ENCODE measurements at regions not wholly inside any gene's neighbourhood (a gene's known extent, or its start where the extent isn't known, plus 50 kb on each side); places are given as distances from the start of the nearest gene placed in this dataset.
A peak's percentile ranks its signal among the peaks of the same experiment; 100 is the strongest.
"Not testable (repeated sequence)": the region's sequence is repeated elsewhere in the genome, so short reads cannot be mapped to it uniquely, and the experiment has no call there.

DNA sequence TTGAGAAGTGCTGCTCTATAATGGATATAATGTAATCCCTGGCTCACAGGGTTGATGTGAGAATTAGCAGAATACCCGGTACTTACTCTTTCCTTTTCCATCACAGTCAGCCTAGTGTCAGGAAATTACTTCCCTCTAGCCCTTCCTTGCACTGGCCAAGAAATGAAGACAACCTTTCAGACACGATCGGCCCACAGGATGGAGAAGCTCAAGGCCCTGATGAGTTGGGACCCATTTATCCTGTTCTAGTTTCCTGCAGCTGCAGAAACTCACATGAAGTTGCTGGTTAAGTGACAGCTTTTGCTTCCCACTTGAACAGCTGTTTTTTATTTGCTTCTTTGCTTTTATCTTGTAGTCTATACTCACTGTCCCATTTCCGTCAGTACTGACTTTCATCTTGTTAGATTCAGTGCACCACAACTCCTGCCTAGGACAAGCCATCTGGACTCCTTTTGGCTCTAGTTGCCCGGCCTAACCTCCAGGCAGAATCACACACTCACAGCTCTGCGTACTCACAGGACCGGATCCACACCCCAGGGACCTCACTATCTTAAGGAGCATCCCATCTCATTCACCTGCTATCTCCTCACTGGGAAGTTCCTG, 325.1 kb upstream of the CHRNA7 start:
- not testable (repeated sequence) for DNase-seq

DNA sequence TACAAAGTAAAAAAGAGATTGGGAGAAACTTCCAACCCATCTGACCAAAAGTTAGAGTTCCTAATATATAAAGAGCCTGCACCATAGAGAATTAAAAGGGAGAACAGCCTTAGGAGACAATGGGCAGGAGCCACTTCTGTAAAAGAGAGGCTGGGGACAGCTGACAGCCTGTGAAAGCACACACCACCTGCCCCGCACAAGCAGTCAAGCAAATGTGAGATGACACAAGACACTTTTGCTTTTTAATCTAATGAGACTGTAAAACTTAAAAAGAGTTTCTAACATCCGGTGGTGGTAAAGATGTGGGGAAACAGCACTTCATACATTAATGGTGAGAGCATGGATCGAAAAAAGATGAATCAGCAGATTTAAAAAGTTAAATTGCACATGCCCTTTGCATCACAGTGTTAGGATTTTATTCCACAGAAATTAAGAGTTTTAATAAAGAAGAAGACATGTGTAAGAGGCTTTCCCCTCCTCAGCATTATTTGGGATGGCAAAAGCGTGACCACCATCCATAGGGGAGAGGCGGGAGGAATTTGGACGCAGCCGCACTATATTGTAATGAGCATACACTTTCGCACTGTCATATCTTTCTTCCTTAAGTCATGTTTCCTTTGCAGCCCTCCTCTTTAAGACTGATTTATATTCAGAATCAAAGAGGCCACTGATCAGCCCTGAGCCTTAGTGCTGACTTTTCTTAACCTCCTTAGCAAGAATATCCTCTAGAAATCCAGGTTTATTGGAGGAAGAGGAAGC, 322.2 kb upstream of the CHRNA7 start:
- not testable (repeated sequence) for DNase-seq

DNA sequence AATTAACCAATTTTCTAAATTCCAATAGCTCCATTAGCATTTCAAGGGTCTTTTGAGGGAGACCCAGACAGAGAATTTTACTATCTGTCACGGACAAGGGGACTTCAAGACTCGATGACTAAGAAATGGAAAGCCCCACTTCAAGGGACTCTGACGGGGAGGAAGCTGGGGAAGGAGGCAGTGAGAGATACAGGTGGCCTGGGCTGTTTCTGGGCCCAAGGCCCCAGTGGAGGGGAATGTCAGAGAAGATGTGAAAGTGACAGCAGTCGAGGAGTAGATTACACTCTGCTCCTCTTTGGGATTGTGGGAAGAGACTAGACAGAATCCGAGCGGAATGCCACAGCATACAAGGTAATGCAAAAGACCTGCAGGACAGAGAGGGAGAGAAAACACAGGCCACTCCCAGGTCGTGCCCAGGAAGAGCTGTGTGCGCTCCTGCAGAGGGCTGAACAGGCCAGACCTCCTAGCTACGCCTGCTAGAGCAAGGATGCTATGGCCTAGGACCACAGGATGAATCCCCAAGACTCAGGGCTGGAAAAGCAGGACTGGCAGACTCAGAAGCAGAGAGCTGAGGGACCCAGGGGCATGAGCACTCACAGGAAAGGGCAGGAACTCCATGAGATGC, 321.5 kb upstream of the CHRNA7 start:
- not testable (repeated sequence) for DNase-seq

DNA sequence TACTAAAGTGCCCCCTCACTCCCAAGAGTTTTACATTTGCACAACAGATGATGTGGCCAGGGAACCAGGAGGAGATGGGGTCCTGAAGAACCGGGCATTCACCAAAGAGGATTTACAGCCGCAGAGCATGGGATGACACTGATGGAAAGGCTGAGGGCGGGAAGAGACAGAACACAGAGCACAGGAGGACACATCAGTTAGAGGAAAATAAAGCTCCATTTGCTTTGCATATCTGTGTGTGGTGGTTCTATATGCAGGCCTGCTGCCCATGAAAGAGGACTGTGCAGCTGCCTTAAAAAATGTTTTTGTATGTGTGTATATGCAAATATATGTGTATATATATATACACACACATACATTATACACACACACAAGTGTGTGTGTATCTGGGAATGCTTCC, 320.8 kb upstream of the CHRNA7 start:
- DNase-seq: not testable (repeated sequence)

DNA sequence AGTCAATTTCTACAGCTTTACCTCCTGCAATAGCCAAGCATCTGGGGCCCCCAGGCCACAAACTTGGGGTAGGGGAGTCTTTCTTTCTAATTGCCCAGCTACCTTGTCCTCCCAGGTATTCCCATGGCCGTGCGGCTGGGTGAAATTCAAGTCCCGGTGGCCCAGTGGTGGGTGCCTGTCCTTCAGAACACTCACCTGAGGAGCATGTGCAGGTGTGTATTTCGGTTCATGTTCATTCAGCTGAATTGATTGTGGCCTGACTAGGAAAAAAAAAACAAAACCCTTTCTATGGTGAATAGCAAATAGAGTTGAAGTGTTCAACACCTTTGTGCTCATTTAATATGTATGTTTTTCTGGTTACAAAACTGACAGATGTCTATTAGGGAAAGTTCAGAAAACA, 319.5 kb upstream of the CHRNA7 start:
- not testable (repeated sequence) for DNase-seq

DNA sequence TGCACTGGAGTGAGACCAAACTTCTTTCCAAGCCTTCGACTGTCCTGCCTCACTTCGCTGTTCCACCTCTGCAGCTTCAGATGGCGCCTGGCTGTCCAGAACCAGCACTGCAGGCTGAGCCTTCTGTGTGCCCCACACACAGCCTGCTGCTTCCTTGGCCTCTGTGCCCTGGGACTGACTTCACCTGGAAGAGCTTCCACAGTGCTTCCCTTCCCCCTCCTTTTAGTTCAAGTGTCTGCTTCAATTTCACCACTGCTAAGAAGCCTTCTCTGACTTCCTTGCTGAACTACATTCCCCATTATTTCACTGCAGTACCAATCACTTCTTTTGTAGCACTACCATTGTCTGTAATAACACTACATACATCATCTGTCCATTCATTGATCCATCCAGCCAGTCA, 315.1 kb upstream of the CHRNA7 start:
- not testable (repeated sequence) for DNase-seq

DNA sequence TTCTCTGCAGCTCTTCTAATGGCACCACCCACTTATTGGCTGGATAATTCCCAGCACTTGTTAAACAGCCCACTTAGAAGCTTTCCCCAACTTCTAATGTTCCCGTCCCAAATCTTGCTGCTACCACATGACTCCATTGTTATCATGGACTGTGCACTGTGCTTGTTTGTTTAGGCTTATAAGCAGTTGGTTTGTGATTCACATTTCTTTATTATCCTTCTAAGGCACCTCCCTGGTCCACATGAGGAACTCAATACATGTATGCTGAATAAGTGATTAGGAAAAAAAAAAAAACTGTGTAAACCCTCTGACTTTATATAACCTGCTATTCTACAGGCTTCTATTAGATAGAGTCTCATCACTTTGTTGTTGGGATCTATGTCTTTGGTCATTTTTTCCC, 311.7 kb upstream of the CHRNA7 start:
- DNase-seq: not testable (repeated sequence)

DNA sequence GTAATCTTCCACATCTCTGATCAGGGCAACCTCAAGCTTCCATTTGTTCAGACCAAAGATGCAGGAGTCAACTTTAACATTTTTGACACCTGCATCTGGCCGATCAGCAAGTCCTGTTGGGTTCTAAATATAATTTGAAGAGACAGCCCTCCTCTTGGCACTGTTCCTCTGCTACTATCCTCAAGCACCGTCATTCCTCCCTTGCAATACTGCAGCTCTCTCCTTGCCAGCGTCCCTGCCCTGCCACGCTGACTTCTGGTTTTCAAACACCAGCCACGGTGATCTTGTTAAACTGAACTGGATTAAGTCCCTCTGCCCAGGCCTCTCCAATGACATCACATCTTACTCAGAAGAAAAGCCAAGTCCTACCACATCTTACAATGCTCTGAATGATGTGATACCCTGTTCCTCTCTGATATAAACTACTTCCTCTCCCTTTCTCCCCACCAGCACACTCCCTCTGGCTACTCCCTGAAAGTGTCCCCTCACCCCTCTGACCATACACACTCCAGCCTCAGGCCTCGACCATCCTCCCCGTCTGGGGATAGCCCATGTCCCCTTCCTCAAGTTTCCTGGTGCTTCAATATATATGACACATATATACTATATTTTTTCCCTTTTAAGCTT, 310.8 kb upstream of the CHRNA7 start:
- not testable (repeated sequence) for DNase-seq

DNA sequence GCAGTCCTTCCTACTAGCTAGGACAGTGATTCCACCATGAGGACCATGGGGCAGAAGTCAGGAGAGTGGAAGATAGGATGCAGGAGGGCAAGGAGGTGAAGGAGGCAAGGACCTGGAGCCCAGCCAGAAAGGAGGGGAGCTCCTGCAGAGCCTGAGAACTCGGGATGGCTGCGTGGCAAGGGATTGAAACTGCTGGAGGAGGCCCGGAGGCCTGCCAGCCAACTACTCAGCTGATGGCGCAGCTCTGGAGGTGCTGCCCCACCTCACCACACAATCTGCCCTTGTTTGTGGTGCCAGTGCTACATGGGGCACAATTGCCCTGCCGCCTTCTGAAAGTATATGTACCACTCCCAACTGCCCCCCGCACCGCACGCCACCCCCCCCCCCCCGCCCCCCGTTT, 307.3 kb upstream of the CHRNA7 start:
- not testable (repeated sequence) for DNase-seq

DNA sequence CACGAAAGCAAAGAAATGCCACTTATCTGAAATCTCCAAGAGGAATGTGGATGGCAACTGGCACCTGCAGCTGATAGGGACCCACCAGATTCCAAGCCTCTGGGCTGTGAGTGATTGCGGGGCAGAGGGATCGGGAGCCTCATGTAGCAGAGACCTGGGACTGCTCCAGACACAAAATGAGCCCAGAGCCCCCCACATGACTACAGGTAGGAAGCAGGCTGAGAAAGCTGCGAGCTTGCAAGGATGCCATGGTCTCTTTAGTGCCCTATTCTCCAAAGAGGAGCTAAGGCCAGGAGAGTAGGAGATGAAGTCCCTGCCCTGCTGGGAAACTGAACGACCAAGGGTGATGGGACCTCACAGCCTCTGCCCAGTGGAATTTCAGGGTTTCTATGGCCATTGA, 305.4 kb upstream of the CHRNA7 start:
- not testable (repeated sequence) for DNase-seq

DNA sequence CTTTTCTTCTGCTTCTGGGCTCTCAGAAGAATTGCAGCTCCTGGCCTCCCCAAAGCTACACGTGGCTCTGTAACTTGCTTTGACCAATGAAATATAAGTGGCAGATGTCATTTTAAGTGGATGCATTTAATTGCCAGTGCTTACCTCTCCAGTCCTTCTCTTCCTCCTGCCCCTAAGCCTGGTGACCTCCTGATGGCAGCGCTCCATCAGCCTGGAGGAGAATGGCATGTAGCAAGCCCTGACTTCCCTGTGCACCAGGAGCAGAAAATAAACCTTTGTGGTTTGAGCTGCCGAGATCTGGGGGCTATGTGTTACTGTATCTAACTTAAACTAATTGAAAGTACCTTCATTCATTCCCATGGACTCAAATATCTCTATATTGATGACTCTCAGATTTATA, 304.7 kb upstream of the CHRNA7 start:
- not testable (repeated sequence) for DNase-seq

DNA sequence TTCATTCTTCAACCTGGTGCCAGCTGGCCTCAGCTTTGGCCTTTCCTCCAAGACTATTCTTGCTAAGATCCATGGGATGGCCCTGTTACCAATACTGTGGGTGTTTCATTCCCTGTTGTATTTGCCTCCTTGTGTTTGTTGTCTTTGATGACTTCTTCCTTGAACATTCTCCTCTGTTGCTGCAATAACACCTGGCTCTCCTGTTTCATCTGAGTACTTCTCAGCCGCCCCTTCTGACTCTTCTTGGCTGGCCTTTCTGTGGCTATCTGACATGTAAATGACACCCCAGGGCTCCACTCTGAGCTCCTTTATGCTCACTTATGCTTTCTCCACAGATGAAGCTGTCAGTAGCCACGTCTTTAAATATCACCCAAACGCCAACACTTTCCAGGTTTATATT, 302.7 kb upstream of the CHRNA7 start:
- DNase-seq: no peak

DNA sequence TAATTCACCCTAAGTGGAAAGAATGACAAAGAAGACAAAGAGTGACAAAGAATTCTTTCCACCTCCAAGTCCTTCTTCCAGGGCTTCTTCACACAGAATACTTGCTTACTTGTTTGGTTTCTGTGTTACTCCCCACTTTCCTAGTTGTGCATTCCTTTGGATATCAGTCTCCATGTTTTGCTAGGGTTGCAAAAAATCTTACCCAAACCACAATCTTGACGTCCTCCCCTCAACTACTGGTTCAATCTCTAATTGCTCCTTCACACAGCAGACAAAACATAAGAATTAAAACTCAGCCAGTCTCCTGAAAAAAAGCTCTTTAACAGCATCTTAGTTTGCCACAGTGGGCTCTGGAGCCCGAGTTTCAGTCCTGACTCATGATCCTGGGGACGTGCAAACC, 297.6 kb upstream of the CHRNA7 start:
- no peak for DNase-seq

DNA sequence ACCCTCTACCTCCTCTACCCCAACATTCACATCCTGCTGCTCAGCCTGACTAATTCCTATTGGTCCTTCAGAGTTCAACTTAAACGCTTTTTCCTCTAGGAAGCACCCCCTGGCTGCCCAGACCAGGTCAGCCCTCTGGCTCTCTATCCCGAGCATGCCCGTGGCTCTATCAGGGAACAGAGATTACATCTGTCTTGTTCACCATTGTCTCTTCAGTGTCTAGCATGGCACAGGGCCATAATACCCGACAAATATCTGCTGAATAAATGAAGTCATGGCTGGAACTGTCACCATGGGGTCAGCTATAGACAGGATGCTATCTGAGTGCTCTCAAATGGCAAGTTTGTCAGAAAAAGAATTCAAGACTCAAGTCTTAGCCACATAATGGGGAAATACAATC, 296.9 kb upstream of the CHRNA7 start:
- no peak for DNase-seq

DNA sequence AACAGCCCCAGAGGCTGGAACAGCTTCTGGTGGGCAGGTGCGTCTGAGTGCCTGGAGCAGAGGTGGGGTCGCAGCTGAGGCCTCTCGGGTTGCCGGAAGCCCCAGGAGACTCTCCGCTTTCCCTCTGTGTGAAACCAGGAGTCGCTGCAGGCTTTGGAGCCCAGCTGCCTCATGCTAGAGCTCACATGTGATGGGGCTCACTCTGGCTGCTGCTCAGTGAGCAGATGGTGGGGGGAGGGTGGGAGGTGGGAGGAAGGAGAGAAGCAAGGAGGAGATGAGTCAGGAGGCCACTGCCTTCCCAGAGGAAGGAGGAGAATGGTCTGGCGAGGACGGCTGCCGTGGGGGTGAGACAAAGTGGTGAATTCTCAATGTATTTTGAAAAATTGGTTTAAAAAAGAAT, 290.1 kb upstream of the CHRNA7 start:
- DNase-seq: peak; percentile 86

DNA sequence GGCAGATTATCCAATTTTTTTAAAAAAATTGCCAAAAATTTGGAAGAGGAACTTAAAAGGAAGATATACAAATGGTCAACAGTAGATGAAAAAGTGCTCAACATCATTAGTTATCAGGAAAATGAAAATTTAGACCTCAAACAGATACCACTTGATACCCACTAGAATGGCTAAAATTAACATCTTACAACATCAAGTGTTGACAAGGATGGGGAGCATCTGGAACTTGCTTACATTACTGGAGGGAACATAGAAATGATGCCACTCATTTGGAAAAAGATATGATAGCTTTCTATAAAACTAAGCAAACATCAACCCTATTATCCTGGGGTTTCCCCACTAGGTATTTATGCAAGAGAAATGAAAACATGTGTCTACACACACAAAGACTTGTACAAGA, 284.5 kb upstream of the CHRNA7 start:
- DNase-seq: no peak

DNA sequence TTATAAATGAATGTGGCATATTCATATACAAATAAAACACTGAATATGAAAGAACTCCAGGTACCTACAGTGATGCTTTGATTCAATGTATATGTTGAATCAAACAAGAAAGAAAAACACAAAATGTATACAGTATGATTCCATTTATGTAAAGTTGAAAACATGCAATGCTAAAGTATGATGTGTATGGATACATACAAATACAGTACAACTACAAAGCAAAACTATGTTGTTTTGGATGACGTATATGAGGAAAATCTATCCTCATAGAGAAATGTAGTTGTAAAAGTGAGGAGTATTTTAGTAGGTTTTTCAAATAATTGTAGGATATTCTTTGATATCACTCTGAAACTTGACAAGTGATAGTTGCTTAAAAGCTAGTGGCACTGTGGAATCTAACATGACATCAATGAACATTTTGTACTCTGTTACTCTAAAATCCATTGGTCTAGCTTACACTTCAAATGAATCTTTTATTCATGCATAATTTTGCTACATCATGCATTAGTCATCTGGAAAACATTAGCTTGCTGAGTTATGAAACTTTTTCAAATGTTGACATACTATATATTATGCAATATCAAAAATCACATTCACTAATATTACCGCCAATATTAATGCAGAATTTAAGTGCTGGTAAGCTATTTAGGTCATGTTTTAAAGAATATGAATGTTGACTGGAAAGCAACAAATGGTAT, 278.1 kb upstream of the CHRNA7 start:
- DNase-seq: no peak

DNA sequence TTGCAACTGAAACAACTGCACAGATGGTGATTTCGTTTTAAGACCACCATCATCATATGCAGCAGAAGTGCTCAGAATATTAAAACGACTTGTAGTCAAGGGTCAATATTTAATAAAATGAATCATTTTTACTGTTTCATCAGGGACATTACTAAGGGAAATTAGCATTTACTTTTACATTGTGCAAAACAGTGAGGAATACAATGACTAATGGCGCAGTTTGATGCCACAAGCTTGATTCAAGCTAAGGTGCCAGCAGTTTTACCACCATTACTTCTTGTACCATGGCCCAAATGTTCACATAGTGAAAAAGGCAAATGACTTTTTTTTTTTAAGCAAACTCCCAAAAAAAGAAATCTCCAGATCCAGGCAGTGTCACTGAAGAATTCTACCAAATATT, 277.4 kb upstream of the CHRNA7 start:
- DNase-seq: no peak

DNA sequence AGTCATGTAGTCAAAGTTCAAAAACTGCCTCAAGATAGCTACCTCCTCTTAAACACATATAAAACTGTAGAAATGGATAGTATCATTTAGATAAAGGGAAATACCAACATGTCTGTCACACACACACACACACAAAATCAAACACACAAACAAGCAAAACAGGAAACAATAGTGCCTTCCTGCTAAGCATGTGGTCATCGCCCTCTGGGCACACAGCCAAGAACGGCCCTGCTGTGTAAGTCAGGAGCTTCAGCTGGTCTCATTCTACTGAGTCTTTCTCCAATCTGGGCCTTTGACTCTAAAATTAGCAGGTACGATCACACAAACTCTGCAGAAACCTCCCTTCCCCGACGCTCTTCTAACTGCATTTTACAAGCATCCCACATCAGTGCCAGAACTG, 272.2 kb upstream of the CHRNA7 start:
- peak; percentile 36 for DNase-seq

DNA sequence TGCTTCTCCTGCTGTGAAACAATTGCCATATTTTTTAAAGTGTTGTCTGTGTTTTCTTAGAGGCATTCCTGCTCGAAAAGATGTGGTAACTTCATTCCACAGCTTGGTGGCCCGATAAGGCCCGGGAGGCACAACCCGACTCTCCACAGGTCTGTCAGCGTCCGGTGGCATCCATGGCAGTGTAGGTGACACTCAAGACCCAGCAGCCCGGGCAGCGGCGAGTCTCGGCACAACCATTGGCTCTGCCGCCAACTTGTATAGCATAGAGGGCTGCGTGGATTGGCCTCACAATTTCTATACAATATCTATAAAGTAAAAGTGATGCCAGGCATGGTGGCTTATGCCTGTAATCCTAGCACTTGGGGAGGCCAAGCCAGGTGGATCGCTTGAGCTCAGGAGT, 262.3 kb upstream of the CHRNA7 start:
- DNase-seq: no peak

DNA sequence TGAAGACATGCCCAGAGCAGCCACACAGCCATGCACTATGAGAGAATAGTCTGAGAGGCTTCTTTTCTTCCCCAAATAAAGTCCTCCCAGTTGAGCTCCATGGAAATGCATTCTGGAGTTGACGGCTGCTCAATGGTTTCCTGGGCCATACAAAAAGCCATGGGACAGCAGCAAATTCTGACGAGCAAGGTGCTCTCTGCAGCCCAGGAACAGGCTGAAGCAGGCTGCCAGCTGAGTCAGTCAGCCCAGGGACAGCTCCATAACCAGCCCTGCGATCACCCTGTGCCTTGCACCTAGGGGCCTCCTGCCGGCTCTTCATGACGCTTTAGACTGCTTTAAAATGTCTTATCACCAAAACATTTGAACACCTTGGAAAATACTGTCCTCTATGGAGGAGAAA, 256.3 kb upstream of the CHRNA7 start:
- no peak for DNase-seq

DNA sequence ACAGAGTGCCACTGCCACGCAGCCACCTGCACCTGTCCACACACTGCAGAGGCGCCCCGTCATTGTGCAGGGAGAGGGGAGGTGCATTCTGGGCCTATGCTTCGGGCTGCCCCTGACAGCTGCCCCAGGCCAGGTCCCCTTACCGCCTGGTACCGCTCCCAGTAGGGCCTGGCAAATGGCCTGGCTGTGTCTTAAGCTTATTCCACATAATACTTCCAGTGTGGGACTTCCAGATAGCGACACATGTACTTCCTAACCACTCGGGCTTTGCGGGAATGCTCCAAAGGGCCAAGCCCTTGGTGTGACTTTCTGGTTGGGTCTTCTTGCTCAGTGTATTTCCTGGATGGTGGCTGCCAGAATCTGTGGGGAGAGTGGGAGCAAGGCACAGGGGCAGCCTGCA, 254.3 kb upstream of the CHRNA7 start:
- no peak for DNase-seq

DNA sequence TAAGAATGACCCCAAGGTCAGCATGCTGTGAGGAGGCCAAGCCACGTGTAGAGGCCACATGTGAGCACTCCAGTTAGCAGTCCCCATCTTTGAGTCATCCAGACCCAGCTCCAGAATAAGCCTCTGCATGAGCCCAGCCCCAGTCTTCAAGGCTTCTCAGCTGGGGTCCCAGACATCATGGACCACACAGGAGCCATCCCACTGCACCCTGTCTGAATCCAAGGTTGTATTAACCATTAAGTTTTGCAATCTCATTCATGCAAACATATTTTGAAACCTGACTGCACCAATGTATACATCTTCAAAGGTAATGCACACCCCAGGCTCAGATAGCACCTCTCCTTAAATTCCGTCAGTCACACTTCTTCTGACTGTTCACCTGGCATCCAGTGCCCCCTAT, 249.1 kb upstream of the CHRNA7 start:
- no peak for DNase-seq

Data from DMS 273 treated with DMSO at 0.1 percent for 48 hours (cell line).